Stimulated activated naive CD8-positive, alpha-beta T cell treated with anti-CD3 and anti-CD28 coated beads, Interleukin-15, Interleukin-2, amounts not matched to agents 100 U/mL and 50 U/mL, for 24 hours (primary cell): ENCODE measurements at regions not wholly inside any gene's neighbourhood (a gene's known extent, or its start where the extent isn't known, plus 50 kb on each side); places are given as distances from the start of the nearest gene placed in this dataset.
A peak's percentile ranks its signal among the peaks of the same experiment; 100 is the strongest.

Source experiments
- ATAC-seq: fragments of 150-1000 bp; cut with Tn5 transposase; one replicate; pipeline ENCODE4 v1.10.0; 2021
- DNase-seq: peaks from one replicate; pipeline ENCODE4 v3.0.0; 2021

GRCh38 chr1:114314576-114314975 is 160.9 kb upstream of the SYT6 start:
- ATAC-seq (no peak), DNase-seq (no peak)

- DNase-seq (no peak), ATAC-seq (no peak)
Observed at GRCh38 chr1:114314098-114314497, 160.4 kb upstream of the SYT6 start.

GRCh38 chr1:114310695-114311271 is 157.1 kb upstream of the SYT6 start:
- ATAC-seq = no peak

GRCh38 chr1:114302821-114303220 is 149.2 kb upstream of the SYT6 start:
- ATAC-seq (no peak), DNase-seq (no peak)

More at GRCh38 chr1:114310695-114311271, 157.1 kb upstream of the SYT6 start:
- no peak for DNase-seq

- DNase-seq (no peak), ATAC-seq (no peak)
Observed at GRCh38 chr1:114299331-114299975, 145.8 kb upstream of the SYT6 start.

GRCh38 chr1:114298008-114298407 is 144.3 kb upstream of the SYT6 start:
- DNase-seq (no peak), ATAC-seq (no peak)

GRCh38 chr1:114296413-114296812 is 142.7 kb upstream of the SYT6 start:
- ATAC-seq = no peak
- DNase-seq = no peak

- no peak for DNase-seq
- no peak for ATAC-seq
Observed at GRCh38 chr1:114295321-114295720, 141.7 kb upstream of the SYT6 start.

- no peak for DNase-seq
- no peak for ATAC-seq
Observed at GRCh38 chr1:114292835-114293234, 139.2 kb upstream of the SYT6 start.

GRCh38 chr1:114292194-114292593 is 138.5 kb upstream of the SYT6 start:
- ATAC-seq = no peak
- DNase-seq = no peak

- no peak for DNase-seq
- no peak for ATAC-seq
Observed at GRCh38 chr1:114290776-114291175, 137.1 kb upstream of the SYT6 start.

- DNase-seq = no peak
- no peak for ATAC-seq
Observed at GRCh38 chr1:114290341-114290740, 136.7 kb upstream of the SYT6 start.

GRCh38 chr1:114289824-114290223 is 136.2 kb upstream of the SYT6 start:
- ATAC-seq (no peak), DNase-seq (no peak)

- ATAC-seq = no peak
- no peak for DNase-seq
Observed at GRCh38 chr1:114289306-114289705, 135.6 kb upstream of the SYT6 start.

- DNase-seq (no peak), ATAC-seq (no peak)
Observed at GRCh38 chr1:114286960-114287359, 133.3 kb upstream of the SYT6 start.

- no peak for DNase-seq
- ATAC-seq = no peak
Observed at GRCh38 chr1:114286179-114286578, 132.5 kb upstream of the SYT6 start.

- peak; percentile 91 for ATAC-seq
- peak; percentile 84 for DNase-seq
Observed at GRCh38 chr1:114282751-114283403, 129.2 kb upstream of the SYT6 start.

- DNase-seq (no peak), ATAC-seq (no peak)
Observed at GRCh38 chr1:114278911-114279310, 125.2 kb upstream of the SYT6 start.

- no peak for ATAC-seq
Observed at GRCh38 chr1:114278430-114278829, 124.8 kb upstream of the SYT6 start.

GRCh38 chr1:114274621-114275317 is 121.1 kb upstream of the SYT6 start:
- DNase-seq (no peak), ATAC-seq (no peak)

More at GRCh38 chr1:114278430-114278829, 124.8 kb upstream of the SYT6 start:
- DNase-seq = no peak

- DNase-seq (no peak), ATAC-seq (no peak)
Observed at GRCh38 chr1:114272593-114272992, 118.9 kb upstream of the SYT6 start.

GRCh38 chr1:114270718-114271117 is 117.0 kb upstream of the SYT6 start:
- DNase-seq (no peak), ATAC-seq (no peak)

- ATAC-seq (no peak), DNase-seq (no peak)
Observed at GRCh38 chr1:114270282-114270681, 116.6 kb upstream of the SYT6 start.
